Inflammatory macrophage (primary cell): ENCODE measurements at regions not wholly inside any gene's neighbourhood (a gene's known extent, or its start where the extent isn't known, plus 50 kb on each side); places are given as distances from the start of the nearest gene placed in this dataset.
"Not testable (repeated sequence)": the region's sequence is repeated elsewhere in the genome, so short reads cannot be mapped to it uniquely, and the experiment has no call there.

Experiments used
- DNase-seq, 2 donors: peaks; one replicate each; pipeline ENCODE4 v3.0.0-alpha.2; 2020 to 2022

DNA sequence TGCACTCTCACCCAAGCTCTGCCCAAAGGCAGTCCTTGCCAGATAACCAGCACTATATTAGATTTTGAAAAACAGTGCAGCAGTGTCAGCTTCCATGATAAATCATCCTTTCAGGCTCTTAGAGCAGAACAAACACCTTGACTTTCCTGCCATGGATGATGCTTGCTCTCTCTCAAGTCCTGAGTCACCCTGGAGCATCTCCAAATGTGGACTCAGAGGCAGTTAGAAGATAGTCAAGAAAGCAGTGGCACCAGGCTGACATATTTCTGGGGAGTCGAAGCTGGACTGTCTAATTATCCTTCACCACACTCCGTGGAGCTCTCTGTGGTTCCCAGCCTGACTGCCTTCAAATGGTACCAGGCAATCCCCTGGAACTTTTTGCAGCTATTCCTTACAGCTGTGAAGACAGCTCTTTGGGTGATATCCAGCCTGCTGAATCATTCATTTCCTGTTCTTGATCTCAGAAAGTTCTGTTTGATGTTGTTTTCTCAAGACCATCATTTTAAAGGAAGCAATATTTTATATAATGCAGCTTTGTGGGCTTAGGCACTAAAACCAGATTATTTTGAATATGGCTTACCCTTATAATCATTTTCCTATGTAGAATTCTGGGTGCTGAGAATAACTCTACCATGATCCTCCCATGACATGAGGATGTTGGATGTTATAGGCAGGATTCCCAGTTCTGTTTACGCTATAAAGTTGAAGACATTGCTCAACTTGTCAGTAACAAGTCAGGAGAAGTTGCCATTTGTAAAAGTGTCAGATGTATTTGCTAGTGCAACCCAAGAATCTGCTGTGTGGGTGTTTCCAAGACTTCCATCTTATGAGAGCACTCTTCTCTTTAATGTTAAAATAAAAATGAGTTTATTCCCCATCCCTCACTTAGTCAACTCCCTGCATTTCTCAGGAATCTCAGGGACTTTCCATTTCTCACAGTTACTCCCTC is 233.8 kb downstream of the C7orf25 start:
- no peak for DNase-seq

DNA sequence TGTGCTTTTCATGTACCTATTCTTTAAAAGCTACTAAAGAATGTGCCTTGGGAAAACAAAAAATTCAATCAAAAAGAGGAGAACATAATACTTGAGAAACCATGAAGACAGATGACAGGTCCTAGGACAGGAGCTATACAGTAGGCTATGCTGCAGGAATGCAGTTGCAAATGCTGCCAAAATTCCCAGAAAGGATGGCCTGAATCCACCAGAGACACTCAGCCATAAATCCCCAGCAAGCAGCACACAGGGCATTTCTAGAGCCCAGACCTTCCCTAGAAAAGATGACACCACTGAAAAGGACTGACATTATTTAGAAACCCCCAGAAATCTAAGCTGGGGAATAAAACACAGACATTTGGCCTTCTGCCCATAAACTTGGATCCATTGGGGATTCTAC is 237.3 kb downstream of the C7orf25 start:
- no peak for DNase-seq

DNA sequence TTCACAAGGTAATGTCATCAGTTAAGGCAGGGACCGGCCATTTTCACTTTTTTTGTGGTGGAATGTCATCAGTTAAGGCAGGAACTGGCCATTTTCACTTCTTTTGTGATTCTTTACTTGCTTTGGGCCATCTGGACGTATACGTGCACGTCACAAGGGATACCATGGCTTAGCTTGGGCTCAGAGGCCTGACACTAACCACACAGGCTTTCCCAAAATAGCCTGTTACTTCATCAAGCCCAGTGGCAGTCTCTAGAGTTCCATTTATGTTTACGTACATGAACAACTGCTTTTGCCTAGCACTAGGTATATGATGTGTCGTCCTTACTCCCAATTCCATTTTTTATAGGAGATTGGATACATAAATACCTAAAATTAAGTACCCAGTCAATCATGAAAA is 237.9 kb downstream of the C7orf25 start:
- no peak for DNase-seq

DNA sequence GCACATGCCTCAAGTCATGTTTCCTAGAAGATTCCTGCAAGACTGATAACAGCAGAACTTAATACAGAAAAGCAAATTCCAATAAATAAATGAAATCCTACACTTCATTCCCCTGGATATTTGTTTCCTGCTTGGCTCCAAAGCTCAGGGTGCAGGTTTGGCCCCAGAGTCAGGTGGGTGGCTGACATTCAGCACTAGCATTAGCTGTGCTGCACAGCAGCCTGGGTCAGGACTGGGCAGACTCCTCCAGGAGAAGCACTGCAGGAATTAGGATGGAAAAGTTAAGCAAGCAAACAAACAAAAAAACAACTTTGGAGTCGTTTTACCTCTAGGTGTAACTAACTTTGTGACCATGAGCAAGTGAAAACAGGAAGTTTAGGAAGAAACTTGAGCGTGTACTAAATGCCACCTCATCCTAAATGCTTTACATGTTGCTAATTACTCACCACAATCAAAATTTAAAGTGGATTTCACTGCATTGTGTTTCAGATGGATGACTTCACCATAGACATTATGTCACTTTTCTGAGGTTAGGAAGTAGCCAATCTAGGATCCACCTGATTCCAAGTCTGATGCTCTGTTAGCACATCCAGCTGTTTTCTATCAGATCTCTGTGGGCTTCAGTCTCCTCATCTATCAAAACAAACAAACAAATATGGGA is 239.4 kb downstream of the C7orf25 start:
- DNase-seq = no peak

DNA sequence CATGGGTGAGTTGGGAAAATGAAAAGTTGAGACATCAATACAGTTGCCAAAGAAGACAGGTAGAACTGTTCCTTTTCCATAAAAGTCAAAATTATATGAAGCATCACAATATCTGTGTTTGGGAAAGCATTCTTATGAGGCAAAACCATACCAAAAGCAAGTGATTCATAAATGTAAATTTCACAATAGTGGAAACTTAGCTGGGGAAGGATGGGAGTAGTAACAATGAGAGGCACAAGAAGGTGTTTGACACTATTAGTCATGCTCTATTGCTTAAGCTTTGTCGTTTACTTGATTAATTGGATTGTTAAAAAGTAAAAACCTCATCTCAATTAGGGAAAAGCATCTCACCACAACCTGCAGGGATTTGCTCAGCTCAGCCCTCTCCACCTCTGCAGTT is 240.2 kb downstream of the C7orf25 start:
- no peak for DNase-seq

DNA sequence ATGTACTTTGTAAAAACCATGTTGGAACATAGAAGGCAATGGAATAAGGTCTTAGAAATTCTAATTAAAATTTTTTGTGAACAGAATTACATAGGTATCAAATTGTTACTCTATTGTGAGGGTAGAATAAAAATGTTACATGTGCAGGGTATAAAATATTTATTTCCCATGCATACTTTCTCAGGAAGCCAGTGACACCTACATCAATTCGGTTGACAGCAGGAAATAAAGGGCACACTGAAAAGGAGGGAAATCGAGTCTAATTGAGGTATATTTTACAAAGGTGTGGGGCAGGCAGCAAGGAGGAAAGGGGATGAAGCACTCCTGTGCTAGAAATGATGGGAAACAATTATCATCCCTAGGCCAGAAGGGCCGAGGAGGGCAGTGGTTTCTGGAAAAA is 244.9 kb downstream of the C7orf25 start:
- no peak for DNase-seq

DNA sequence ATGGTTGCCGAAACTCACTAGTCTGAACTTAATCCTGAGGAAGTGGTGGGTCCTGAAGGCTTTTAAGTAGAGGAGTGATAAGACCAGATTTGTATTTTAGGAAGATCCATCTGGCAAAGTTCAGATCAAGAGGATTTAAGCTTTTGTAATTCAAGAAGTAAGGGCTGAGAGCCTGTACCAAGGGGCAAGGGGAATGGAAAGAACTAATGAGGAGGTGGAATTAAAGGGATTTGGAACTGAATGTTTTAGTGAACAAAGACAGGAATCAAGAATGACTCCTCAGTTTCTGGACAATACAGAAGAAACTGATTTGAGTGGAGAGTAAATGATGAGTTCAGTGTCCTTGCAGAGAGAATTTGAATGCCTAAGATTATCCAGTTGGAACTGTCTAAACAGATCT is 249.0 kb downstream of the C7orf25 start:
- DNase-seq = no peak

DNA sequence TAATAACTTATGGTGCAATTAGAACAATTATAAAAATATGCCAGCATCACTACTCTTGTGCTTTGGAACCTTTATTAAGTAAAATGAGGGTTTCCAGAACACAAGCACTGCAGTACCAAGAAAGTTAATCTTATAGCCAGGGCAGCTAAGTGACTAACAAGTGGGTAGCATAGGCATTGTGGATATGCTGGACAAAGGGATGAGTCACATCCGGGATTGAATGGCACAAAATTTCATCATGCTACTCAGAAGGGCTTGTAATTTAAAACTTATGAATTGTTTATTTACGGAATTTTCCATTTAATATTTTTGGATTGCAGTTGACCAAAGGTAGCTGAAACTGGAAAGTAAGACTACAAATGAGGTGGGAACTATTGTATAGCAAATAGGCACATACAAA is 250.6 kb downstream of the C7orf25 start:
- no peak for DNase-seq

DNA sequence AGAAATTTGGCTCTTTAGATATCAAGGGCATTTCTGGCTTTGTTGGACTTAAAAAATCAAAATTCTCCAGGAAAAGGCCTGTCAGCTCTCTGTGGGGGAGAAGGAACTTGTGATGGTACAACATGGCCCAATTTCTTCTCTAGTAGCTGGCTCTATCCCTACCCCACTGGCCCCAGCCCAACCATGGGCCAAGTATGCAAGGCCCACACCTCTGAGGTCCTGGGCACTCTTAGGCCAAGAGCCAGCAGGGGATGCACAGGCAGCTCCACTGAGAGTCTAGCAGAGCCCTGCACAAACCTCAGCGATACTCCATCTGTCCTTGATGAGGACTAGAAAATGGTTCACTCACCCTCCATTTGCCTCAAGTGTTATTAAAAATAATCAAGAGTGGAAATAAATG is 261.2 kb downstream of the C7orf25 start:
- no peak for DNase-seq

DNA sequence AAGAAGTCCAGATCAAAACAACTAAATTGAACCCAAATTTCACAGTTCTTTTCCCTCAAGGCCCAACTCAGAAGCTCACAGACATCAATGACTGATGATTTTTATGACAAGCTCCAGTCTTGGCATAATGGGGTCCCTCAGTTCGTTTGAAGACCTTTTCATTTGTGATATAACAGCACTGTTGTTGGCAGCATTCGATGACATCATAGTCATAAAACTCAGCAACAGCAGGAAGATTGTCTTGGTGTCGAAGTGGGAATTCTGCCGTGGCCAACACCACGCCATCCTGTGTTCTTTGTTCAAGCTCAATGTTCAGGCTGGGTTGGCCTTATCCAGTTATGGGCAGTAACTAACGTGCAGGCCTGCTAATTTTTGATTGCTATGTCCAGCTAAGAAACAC is 261.7 kb downstream of the C7orf25 start:
- no peak for DNase-seq

DNA sequence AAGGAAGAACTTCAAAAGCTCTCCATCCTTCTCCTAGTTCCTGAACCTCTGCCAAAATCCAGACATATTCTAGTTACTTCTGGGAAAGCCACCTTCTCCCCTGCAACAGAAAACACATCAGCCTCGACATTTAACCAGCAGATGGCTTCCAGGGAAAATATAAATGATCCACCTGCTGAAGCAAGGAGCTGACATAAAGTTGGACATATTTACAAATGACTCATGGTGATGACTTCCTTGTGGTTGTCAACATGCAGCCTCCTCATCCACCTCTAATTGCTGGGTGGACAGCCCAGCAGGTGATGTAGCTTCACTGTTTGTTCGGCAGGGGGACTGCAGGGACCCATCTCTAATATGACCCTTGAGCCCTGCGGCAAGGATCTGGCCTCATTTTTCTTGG is 266.0 kb downstream of the C7orf25 start:
- DNase-seq = no peak

DNA sequence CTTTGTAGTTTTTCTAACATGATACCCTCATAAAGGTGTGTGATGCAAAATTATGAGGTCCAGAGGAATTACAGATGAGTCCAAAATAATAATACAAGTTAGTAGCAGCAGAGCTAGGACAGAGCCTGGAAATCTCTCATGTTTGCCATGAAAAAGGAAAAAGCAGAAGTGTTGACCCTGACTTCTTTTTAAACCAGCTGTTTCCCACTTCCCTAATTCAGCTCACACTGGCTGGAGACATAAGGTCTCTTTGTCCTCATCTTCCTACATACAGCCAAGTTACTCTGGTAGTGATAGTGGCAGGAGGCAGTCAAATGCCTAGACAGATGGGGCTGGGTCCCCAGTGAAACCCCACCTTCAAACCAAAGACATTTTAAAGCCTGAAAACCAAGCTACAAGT is 269.2 kb downstream of the C7orf25 start:
- no peak for DNase-seq

DNA sequence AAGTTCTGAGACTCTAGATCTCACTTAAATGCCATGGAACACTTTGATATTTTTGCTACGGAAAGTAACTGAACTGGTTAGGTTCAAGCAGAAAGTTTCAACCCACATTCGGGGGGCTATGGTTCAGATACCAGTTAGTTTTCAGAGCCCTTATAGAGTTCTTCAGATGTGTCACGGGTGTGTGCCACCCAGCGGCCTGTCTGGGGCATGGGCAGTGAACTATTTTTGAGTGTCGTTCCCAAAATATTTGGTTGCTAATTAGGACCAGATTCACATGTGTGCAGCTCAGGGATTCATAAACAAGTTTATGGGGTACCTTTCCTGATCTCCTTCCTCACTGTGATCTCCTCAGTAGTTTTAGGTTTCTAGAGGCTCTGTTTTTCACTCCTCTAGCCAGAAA is 271.9 kb downstream of the C7orf25 start:
- DNase-seq = no peak

DNA sequence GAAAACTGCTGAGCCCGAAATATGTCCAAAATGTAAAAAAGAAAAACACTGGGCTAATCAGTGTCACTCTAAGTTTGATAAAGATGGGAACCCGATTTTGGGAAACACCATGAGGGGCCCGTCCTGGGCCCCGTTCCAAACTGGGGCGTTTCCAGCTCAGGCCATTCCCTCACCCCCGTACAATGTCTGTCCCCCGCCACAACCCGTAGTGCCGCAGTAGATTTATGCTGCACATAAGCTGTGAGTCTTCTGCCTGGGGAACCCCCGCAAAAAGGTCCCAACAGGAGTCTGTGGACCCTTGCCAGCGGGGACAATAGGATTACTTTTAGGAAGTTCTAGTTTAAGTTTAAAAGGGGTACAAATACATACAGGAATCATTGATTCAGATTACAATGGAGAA is 275.5 kb downstream of the C7orf25 start:
- DNase-seq = not testable (repeated sequence)

DNA sequence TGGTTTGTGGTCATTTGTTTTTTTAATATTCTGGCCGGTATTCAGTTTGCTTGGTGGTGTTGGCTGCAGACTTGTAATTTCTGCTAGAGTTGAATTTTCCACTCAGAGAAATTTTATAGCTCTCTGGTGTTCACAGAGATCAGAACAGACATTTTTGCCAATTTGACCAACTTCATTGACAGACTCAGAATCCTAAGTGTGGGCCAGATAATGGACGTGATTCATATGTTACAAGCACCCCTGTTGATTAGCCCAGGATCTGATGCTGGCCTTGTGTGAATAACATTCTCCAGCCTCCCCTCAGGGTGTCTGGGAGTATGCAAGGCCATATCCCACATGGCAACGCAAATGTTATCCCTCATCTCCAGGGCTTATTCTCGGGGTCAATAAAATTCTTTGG is 283.8 kb downstream of the C7orf25 start:
- no peak for DNase-seq

DNA sequence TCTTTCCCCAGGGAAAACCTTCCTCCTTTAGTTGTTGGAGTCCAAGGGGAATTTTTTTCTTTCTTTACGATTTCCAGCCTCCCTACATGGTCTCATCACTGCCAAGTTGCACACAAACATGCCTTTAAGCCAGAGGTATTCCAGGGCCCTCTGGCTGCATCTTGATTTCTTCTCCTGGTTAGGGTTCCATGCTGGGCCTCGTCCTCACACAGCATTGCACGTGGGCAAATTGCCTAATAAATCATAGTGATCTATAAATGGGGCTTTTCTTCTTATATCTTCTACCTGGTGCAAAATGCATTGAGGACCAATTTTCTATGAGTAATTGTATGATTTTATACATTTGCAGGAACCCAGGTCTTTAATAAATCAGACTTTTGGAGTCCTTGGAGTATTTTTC is 284.2 kb downstream of the C7orf25 start:
- DNase-seq = no peak

DNA sequence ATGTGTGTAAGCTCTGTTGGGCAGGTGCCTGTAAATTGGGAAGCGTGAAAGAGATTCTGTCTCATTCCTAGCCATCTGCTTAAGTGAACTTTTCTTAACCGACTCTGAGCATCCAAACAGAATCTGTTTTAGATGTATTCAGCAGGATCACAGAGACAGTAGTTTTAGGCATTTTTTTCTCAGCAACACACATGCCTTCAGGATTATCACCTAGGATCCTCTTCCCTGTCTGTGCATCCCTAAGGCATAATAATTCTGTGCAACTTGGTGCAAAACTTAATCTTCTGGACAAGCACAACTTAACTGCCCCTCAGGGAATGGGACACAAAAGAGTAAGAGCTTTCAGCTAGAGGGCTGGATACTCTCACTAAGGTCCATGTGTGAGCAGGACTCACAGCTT is 284.8 kb downstream of the C7orf25 start:
- DNase-seq = no peak

DNA sequence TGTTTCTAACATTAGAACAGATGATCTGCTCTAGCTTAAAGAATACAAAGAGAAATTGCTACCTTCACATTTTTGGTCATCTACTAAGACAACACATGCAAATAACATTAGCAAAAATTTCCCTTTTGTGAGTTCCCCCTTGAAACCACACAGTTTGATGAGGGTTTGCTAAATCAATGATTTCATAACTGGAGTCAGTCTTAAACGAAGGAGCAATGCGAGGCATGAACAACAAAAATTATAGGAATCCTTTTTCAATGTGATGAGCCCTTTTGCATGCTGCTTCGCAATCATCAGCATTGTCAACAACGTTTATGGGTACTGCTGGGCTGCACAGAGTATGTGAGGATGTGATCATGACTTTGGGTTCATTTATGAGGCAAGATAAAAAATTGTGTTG is 286.4 kb downstream of the C7orf25 start:
- DNase-seq = no peak

DNA sequence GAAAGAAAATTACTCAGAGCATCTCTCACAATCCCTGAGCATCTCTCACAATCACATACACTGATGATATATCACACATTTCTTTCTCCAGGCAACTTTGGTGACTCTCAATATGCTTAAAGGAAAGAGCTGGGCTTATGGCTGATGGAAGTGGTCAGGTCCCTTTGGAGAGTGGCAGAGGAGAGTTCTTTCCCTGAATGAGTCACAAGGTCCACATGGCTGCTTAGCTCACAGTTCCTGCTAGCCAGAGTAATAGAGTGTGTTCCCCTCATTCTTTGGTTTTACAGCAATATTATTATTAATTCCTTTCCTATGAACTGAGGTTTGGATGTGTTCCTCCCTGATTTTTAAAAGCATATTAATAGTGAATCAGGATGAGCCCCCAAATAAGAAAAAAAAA is 287.4 kb downstream of the C7orf25 start:
- DNase-seq = no peak

DNA sequence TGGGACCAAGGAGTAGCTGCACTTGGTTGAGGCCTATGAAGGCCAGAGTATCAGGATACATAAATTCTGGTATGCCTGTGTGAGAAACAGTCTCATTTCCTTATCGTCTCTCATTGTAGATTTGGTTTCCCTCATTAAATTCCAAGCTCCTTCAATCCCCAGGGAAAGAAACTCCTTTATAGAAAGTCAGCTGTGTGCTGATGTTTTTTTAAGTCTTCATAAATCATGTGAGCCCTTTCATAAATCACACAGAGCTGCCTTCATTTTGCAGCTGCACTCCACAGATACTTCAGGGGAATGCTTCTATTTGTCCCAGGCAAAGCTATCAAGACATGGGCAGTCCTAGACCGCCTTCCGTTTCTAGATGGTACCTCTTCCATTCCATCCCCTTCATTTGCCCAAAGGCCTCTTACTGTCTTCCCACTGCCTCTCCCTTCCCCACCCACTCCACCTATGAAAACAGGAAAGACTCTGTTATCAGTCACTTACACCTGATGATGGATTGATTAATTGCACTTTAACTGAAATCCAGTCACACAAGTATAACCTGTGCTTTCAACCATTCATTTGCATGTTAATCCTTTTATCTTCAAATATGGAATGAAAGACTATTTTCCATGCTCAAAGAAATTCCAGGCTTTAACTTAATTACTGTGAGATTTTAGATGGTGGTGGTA is 290.2 kb downstream of the C7orf25 start:
- no peak for DNase-seq

DNA sequence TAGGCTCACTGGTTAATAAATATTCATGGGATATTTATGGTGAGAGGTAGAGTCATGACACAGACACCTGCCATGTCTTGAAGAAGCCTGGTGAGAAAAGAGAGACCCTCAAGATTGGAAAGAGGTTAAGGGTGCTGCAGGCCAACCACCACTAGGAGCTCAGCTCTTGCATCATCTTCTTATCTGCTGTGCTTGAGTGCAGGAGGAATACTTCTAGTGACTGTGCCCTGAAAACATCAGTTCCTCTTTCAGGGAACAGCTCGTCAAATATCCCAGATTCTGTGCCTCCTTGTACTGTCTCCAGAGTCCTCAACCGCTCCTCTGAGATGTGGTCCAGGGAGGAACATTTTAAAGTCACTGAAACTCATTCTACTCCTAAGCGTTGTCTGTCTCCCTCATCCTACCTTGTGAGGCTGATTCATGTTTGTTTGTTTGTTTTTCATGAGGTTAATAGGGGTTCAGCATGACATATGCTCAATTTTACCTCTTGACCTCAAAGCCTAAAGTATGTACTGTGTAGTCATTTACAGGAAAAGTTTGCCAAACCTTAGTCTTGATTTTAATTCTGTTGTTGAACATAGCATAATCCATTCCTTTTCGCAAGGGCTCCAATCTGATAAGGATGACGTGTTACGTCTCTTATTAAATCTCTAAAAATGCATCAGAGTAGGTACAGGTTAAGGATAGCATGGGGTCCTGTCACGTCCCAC is 293.1 kb downstream of the C7orf25 start:
- DNase-seq = no peak

DNA sequence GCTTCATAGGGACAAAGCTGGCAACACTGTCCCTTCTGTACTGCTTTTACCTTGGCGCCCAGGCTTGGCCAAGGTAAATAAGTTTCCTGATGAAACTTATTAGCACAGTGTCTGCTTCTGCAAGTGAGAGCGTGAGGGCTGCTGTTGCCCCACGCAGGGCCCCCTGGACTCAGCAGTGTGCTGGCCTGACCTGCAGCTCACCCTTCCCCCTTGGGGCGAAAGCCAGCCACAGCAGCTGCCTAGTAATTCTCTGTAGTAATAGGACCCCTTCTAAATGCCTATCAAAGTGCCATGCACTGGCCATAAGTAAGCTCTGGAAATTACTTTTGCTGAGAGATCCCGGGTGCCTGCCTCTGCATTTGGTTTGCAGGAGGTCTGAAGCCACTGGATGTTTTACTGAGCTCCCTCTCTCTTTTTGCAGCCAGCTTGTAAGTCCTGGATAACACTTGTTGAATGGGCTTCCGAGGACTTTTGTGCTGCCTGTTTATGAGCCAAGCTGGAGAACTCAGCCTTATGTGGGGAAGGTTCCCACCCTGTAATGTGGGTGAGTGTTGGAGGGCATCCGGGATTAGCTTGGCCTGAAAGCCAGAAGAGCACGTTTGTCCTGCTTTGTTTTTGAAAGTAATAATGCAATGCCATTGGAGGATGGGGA is 293.9 kb downstream of the C7orf25 start:
- DNase-seq = no peak
